Gastroesophageal sphincter (tissue), 4 donors: ENCODE measurements at regions not wholly inside any gene's neighbourhood (a gene's known extent, or its start where the extent isn't known, plus 50 kb on each side); places are given as distances from the start of the nearest gene placed in this dataset.

Experiments
- ATAC-seq: fragments of 150-250 bp; one replicate; pipeline ENCODE4 v1.9.1; 2016; ENCODE audit warnings: mild to moderate bottlenecking, moderate library complexity
- H3K27ac ChIP-seq, 4 donors: fragments of 200-600 bp; sonication (generic) in 3 of 4; 1 replicate in 3 of 4; 2 replicates in 1 of 4; pipeline ENCODE4 v1.5.1; 2016 to 2019
- H3K27me3 ChIP-seq: fragments of 200-600 bp; sonication (generic); one replicate; pipeline ENCODE4 v1.5.1; 2019
- H3K36me3 ChIP-seq, 2 donors: fragments of 200-600 bp; sonication (generic); one replicate each; pipeline ENCODE4 v1.5.1; 2019; ENCODE audit warnings: control low read depth in 1 of 2
- H3K4me1 ChIP-seq, 3 donors: fragments of 200-600 bp; sonication (generic); 1 replicate in 2 of 3; 2 replicates in 1 of 3; pipeline ENCODE4 v1.5.1; 2016 to 2019; ENCODE audit warnings: control low read depth in 2 of 3
- H3K4me3 ChIP-seq, 2 donors: fragments of 200-600 bp; sonication (generic); one replicate each; pipeline ENCODE4 v1.5.1; 2019; ENCODE audit warnings: mild to moderate bottlenecking in 1 of 2, moderate library complexity in 1 of 2
- H3K9me3 ChIP-seq, 3 donors: fragments of 200-600 bp; sonication (generic); one replicate each; pipeline ENCODE4 v1.5.1; 2017 to 2019; ENCODE audit warnings: control low read depth in 2 of 3
- CTCF ChIP-seq, 4 experiments: fragments of 200-600 bp in 2 of 4; fragments of 450-650 bp in 2 of 4; sonication (generic) in 1 of 4; IDR thresholded peaks; one replicate each; pipeline ENCODE4 v1.5.1; 2017 to 2019; ENCODE audit warnings: antibody characterized with exemption in 4 of 4, mild to moderate bottlenecking in 2 of 4, moderate library complexity in 2 of 4
- EP300 ChIP-seq: sonication (generic); formaldehyde crosslinking; IDR thresholded peaks from one replicate; pipeline ENCODE4 v1.6.1; 2017; ENCODE audit warnings: antibody characterized with exemption, mild to moderate bottlenecking
- POLR2A ChIP-seq, 2 donors: fragments of 450-650 bp; IDR thresholded peaks; one replicate each; pipeline ENCODE4 v1.6.1; 2017; ENCODE audit warnings: antibody characterized with exemption in 2 of 2, mild to moderate bottlenecking in 2 of 2, moderate library complexity in 1 of 2
- POLR2AphosphoS5 ChIP-seq: sonication (generic); formaldehyde crosslinking; IDR thresholded peaks from one replicate; pipeline ENCODE4 v1.6.1; 2017; ENCODE audit warnings: antibody characterized with exemption
- WGBS, 2 donors: methylation state at CpG; one replicate each; pipeline ENCODE4 v1.1.5; 2018; ENCODE audit warnings: low coverage in 1 of 2; 5-methylcytosine and 5-hydroxymethylcytosine counted together

GRCh38 chr12:63090716-63091115, 60.3 kb downstream of the AVPR1A start:
- Histone ChIP-seq H3K9me3 (no peaks in the 10 kb centered on the region), H3K4me3 (no peak overlapping the region), H3K27ac (no peak overlapping the region), H3K36me3 (no peaks in the 10 kb centered on the region), H3K27me3 (no peaks in the 10 kb centered on the region), H3K4me1 (no peaks in the 10 kb centered on the region)
- TF ChIP-seq POLR2A (IDR thresholded peaks at IDR 0.05) = no peak
- no peak for TF ChIP-seq EP300
- no peak for TF ChIP-seq POLR2AphosphoS5
- TF ChIP-seq CTCF (IDR thresholded peaks at IDR 0.05) = no peak
- WGBS, 2 donors = 59 to 81% methylated on average over 2 to 5 of the region's 6 CpGs
- no peak for ATAC-seq

- H3K36me3 ChIP-seq = no peaks in the 10 kb centered on the region
- H3K4me1 ChIP-seq = no peaks in the 10 kb centered on the region
- no peak for ATAC-seq
- TF ChIP-seq POLR2A (IDR thresholded peaks at IDR 0.05) = no peak
- no peak for TF ChIP-seq POLR2AphosphoS5
- TF ChIP-seq EP300 = no peak
- TF ChIP-seq CTCF (IDR thresholded peaks at IDR 0.05) = no peak
- WGBS, 2 donors = 71 to 85% methylated on average over 3 to 6 of the region's 7 CpGs
- H3K27ac ChIP-seq = no peak overlapping the region
- no peaks in the 10 kb centered on the region for H3K27me3 ChIP-seq
- H3K9me3 ChIP-seq = no peaks in the 10 kb centered on the region
- no peak overlapping the region for H3K4me3 ChIP-seq
These were observed 64.7 kb downstream of the AVPR1A start for GRCh38 chr12:63086149-63086915.

GRCh38 chr12:63085120-63085519, 65.9 kb downstream of the AVPR1A start:
- WGBS, 2 donors = 57 to 64% methylated on average over 4 of the region's 4 CpGs
- Histone ChIP-seq H3K4me1 (no peaks in the 10 kb centered on the region), H3K36me3 (no peaks in the 10 kb centered on the region), H3K27me3 (no peaks in the 10 kb centered on the region), H3K27ac (no peak overlapping the region), H3K4me3 (no peak overlapping the region), H3K9me3 (no peaks in the 10 kb centered on the region)
- no peak for ATAC-seq
- TF ChIP-seq CTCF (IDR thresholded peaks at IDR 0.05) (no peak), POLR2AphosphoS5 (no peak), POLR2A (IDR thresholded peaks at IDR 0.05) (no peak), EP300 (no peak)

GRCh38 chr12:63084501-63084900, 66.5 kb downstream of the AVPR1A start:
- Histone ChIP-seq H3K9me3 (no peaks in the 10 kb centered on the region), H3K36me3 (no peaks in the 10 kb centered on the region), H3K4me1 (no peaks in the 10 kb centered on the region), H3K27me3 (no peaks in the 10 kb centered on the region), H3K27ac (no peak overlapping the region), H3K4me3 (no peak overlapping the region)
- WGBS, 2 donors = 75% methylated on average over 1 of the region's 1 CpG
- TF ChIP-seq POLR2AphosphoS5 (no peak), CTCF (IDR thresholded peaks at IDR 0.05) (no peak), POLR2A (IDR thresholded peaks at IDR 0.05) (no peak), EP300 (no peak)
- no peak for ATAC-seq

GRCh38 chr12:63083046-63083445, 68.0 kb downstream of the AVPR1A start:
- no peak for ATAC-seq
- TF ChIP-seq CTCF (IDR thresholded peaks at IDR 0.05) (no peak), POLR2AphosphoS5 (no peak), POLR2A (IDR thresholded peaks at IDR 0.05) (no peak), EP300 (no peak)
- no peaks in the 10 kb centered on the region for H3K27me3 ChIP-seq
- H3K4me3 ChIP-seq = no peak overlapping the region
- no peaks in the 10 kb centered on the region for H3K36me3 ChIP-seq
- no peaks in the 10 kb centered on the region for H3K4me1 ChIP-seq
- 50 to 77% methylated on average over 2 of the region's 2 CpGs for WGBS, 2 donors
- H3K27ac ChIP-seq = no peak overlapping the region
- no peaks in the 10 kb centered on the region for H3K9me3 ChIP-seq
